HepG2 (cell line): ENCODE measurements at regions not wholly inside any gene's neighbourhood (a gene's known extent, or its start where the extent isn't known, plus 50 kb on each side); places are given as distances from the start of the nearest gene placed in this dataset.

Experiments used
- ATAC-seq: fragments of 200-7000 bp; cut with Tn5 transposase; 3 replicates; pipeline ENCODE4 v1.9.1; 2020; ENCODE audit warnings: mild to moderate bottlenecking, moderate library complexity
- BruUV-seq: library from RNA; stranded (reverse); fragments of 400-500 nt; replicated peaks from 2 replicates; lab custom pipeline; 2021; lab: Mats Ljungman, UMichigan
- CTCF ChIA-PET: fragments of 300-600 bp; formaldehyde crosslinking; extraction: SDS; loops from one replicate; lab custom pipeline; 2021; ENCODE audit warnings: low total read pairs, inconsistent platforms, low intra/inter-chr PET ratio; lab: Yijun Ruan, JAX
- POLR2A ChIA-PET: fragments of 350-600 bp; sonication (Branson Sonifier 250); formaldehyde crosslinking; loops from one replicate; lab custom pipeline; 2020; ENCODE audit warnings: antibody characterized with exemption, inconsistent platforms; lab: Yijun Ruan, JAX
- DNase-seq: peaks from one replicate; pipeline ENCODE4 v3.0.0-alpha.2; 2015; ENCODE audit warnings: low spot score
- FAIRE-seq: peaks from 3 replicates; lab custom pipeline; 2011; peaks lifted over from hg19 to GRCh38; lab: Jason Lieb, UNC
- H2AFZ ChIP-seq: one replicate; pipeline ENCODE4 v1.6.1; 2011; ENCODE audit warnings: low read length, inconsistent platforms
- H3K27ac ChIP-seq: fragments of 300-600 bp; 3 replicates; pipeline ENCODE4 v1.8.0; 2011; ENCODE audit warnings: mixed run types, mild to moderate bottlenecking, mixed read lengths, low read length, inconsistent platforms; ENCODE audit not compliant: insufficient read depth; ENCODE audit errors: extremely low read length
- H3K27me3 ChIP-seq, 2 experiments: fragments of 200-600 bp in 1 of 2; 2 replicates in 1 of 2; 3 replicates in 1 of 2; pipeline versions ENCODE4 v1.6.0 to v1.8.0; 2011; ENCODE audit warnings: low read length in 2 of 2, mild to moderate bottlenecking in 2 of 2, moderate library complexity in 2 of 2, inconsistent platforms in 1 of 2; ENCODE audit not compliant: insufficient read depth in 2 of 2, control insufficient read depth in 1 of 2
- H3K36me3 ChIP-seq, 2 experiments: fragments of 200-600 bp in 1 of 2; replicated peaks in 1 of 2; 2 replicates in 1 of 2; 3 replicates in 1 of 2; pipeline versions ENCODE4 v1.5.1 to v1.8.0; 2011; ENCODE audit warnings: low read length in 2 of 2, inconsistent platforms in 1 of 2; ENCODE audit not compliant: insufficient read depth in 2 of 2, control insufficient read depth in 1 of 2
- H3K4me1 ChIP-seq: 2 replicates; pipeline ENCODE4 v1.5.1; 2012; ENCODE audit warnings: low read length, inconsistent platforms; ENCODE audit not compliant: insufficient read depth
- H3K4me2 ChIP-seq: 2 replicates; pipeline ENCODE4 v1.6.0; 2011; ENCODE audit warnings: low read depth, low read length, inconsistent platforms
- H3K4me3 ChIP-seq, 3 experiments: fragments of 200-600 bp in 1 of 3; sonication (generic), shearing (Covaris generic) in 1 of 3; replicated peaks in 1 of 3; 2 replicates each; pipeline ENCODE4 v1.5.1; 2011 to 2016; ENCODE audit warnings: low read length in 3 of 3, inconsistent platforms in 2 of 3, low read depth in 2 of 3, mild to moderate bottlenecking in 2 of 3, control low read depth in 1 of 3, mixed read lengths in 1 of 3; ENCODE audit not compliant: insufficient read depth in 1 of 3
- H3K79me2 ChIP-seq: one replicate; pipeline ENCODE4 v1.6.1; 2011; ENCODE audit warnings: low read length, inconsistent platforms; ENCODE audit not compliant: insufficient read depth
- H3K9ac ChIP-seq: 2 replicates; pipeline ENCODE4 v1.6.0; 2011; ENCODE audit warnings: mild to moderate bottlenecking, low read depth, low read length, inconsistent platforms; ENCODE audit not compliant: insufficient read depth
- H3K9me3 ChIP-seq: 2 replicates; pipeline ENCODE4 v1.5.1; 2012; ENCODE audit warnings: mild to moderate bottlenecking, low read length
- H4K20me1 ChIP-seq: 2 replicates; pipeline ENCODE4 v1.6.0; 2011; ENCODE audit warnings: inconsistent platforms, mild to moderate bottlenecking, low read length, moderate library complexity; ENCODE audit not compliant: insufficient read depth
- ATF7-NPFF ChIP-seq: sonication (generic); formaldehyde crosslinking; IDR thresholded peaks from 2 replicates; pipeline ENCODE4 v1.8.1; 2023; ENCODE audit warnings: mild to moderate bottlenecking, low read depth, missing genetic modification reagents, moderate library complexity
- ATRX ChIP-seq: sonication (generic); formaldehyde crosslinking; IDR thresholded peaks from 2 replicates; pipeline ENCODE4 v1.4.0; 2020; ENCODE audit warnings: missing genetic modification reagents, borderline replicate concordance
- GPN1 ChIP-seq: sonication (generic); formaldehyde crosslinking; IDR thresholded peaks from 2 replicates; pipeline ENCODE4 v1.5.1; 2020; ENCODE audit warnings: missing genetic modification reagents, borderline replicate concordance
- HNRNPK ChIP-seq: fragments of 200-400 bp; formaldehyde crosslinking; IDR thresholded peaks from 2 replicates; pipeline ENCODE4 v1.6.1; 2018; ENCODE audit warnings: low read length, low read depth, moderate library complexity, mild to moderate bottlenecking; ENCODE audit not compliant: poor library complexity, severe bottlenecking
- MLX ChIP-seq: IDR thresholded peaks from 2 replicates; pipeline ENCODE4 v1.6.1; 2016
- NCOR1 ChIP-seq: fragments of 200-600 bp; sonication (generic); IDR thresholded peaks from 2 replicates; pipeline ENCODE4 v1.7.0; 2017; ENCODE audit warnings: antibody characterized with exemption, low read length, borderline replicate concordance
- SALL2 ChIP-seq: sonication (generic); formaldehyde crosslinking; IDR thresholded peaks from 2 replicates; pipeline ENCODE4 v1.8.1; 2023; ENCODE audit warnings: mild to moderate bottlenecking, missing genetic modification reagents, inconsistent platforms
- SRSF1 ChIP-seq: fragments of 200-400 bp; formaldehyde crosslinking; optimal IDR thresholded peaks from 2 replicates; pipeline ENCODE3; 2017; ENCODE audit warnings: mild to moderate bottlenecking, low read depth, low read length, moderate library complexity
- TIGD3 ChIP-seq: sonication (generic); formaldehyde crosslinking; IDR thresholded peaks from 2 replicates; pipeline ENCODE4 v1.5.1; 2020; ENCODE audit warnings: mild to moderate bottlenecking, missing genetic modification reagents, borderline replicate concordance
- ZFP37 ChIP-seq: sonication (generic); formaldehyde crosslinking; IDR thresholded peaks from 2 replicates; pipeline ENCODE4 v1.4.0; 2020; ENCODE audit warnings: missing genetic modification reagents, borderline replicate concordance
- ZFP41 ChIP-seq: sonication (generic); formaldehyde crosslinking; IDR thresholded peaks from 2 replicates; pipeline ENCODE4 v1.4.0; 2020; ENCODE audit warnings: mild to moderate bottlenecking, missing genetic modification reagents, borderline replicate concordance
- ZNF383 ChIP-seq: sonication (generic); formaldehyde crosslinking; IDR thresholded peaks from 2 replicates; pipeline ENCODE4 v1.4.0; 2020; ENCODE audit warnings: missing genetic modification reagents, mild to moderate bottlenecking, borderline replicate concordance
- ZNF619 ChIP-seq: sonication (generic); formaldehyde crosslinking; IDR thresholded peaks from 2 replicates; pipeline ENCODE4 v1.4.0; 2020; ENCODE audit warnings: mild to moderate bottlenecking, missing genetic modification reagents
- ZNF746 ChIP-seq: sonication (generic); formaldehyde crosslinking; IDR thresholded peaks from 2 replicates; pipeline ENCODE4 v1.8.0; 2022; ENCODE audit warnings: mild to moderate bottlenecking, missing genetic modification reagents
- WGBS: methylation state at CpG from one replicate; pipeline ENCODE4 v1.1.6; 2017; ENCODE audit warnings: low lambda C conversion rate; 5-methylcytosine and 5-hydroxymethylcytosine counted together
- in situ Hi-C: cut with HindIII; loops from 2 replicates; pipeline ENCODE4 v1.10.0; 2017; ENCODE audit warnings: low pct_unique_long_range_greater_than_20kb; ENCODE audit not compliant: extremely low pct_ligation_motif_present
- intact Hi-C: fragments of 100-400 bp; cut with micrococcal nuclease; formaldehyde crosslinking; loops from one replicate; pipeline ENCODE4 v1.10.0; 2022; ENCODE audit not compliant: unreplicated experiment

- in situ Hi-C loops (no loop called here), intact Hi-C loops (no loop called here)
- no peak overlapping the region for H3K9ac ChIP-seq
- no peaks in the 10 kb centered on the region for H3K9me3 ChIP-seq
- DNase-seq (no peak), FAIRE-seq (no peak), ATAC-seq (no peak)
- POLR2A ChIA-PET: no interaction called here
- WGBS: 0% methylated on average over 2 of the region's 2 CpGs
- no peaks in the 10 kb centered on the region for H3K4me1 ChIP-seq
- no peak overlapping the region for H2AFZ ChIP-seq
- TF ChIP-seq HNRNPK (no peak), ATF7-NPFF (CRISPR knock-in tag) (no peak), ZNF383 (CRISPR knock-in tag) (no peak), ZNF746 (no peak), SRSF1 (no peak), GPN1 (no peak), NCOR1 (no peak), ATRX (no peak), SALL2 (CRISPR knock-in tag) (no peak), ZFP41 (no peak), ZFP37 (CRISPR knock-in tag) (no peak), TIGD3 (CRISPR knock-in tag) (no peak), ZNF619 (no peak), MLX (CRISPR knock-in tag) (no peak)
- CTCF ChIA-PET: no interaction called here
- no peak overlapping the region for H3K4me2 ChIP-seq
- H3K27ac ChIP-seq: no peak overlapping the region
- no peak overlapping the region for H3K4me3 ChIP-seq
- H4K20me1 ChIP-seq: no peaks in the 10 kb centered on the region
- no peaks in the 10 kb centered on the region for H3K79me2 ChIP-seq
- no peaks in the 10 kb centered on the region for H3K27me3 ChIP-seq
- no TSS peak for BruUV-seq
- no peaks in the 10 kb centered on the region for H3K36me3 ChIP-seq
These were observed 93.0 kb downstream of the ZBTB18 start for GRCh38 chr1:244144053-244144452.
